ENCODE measurements at regions not wholly inside any gene's neighbourhood (a gene's known extent, or its start where the extent isn't known, plus 50 kb on each side); places are given as distances from the start of the nearest gene placed in this dataset.

GRCh38 chr5:62137628-62138027 lies 168.4 kb upstream of the KIF2A start:
- Mint-ChIP-seq H3K27ac (no peak overlapping the region), H3K4me3 (no peak overlapping the region), H3K36me3 (no peaks in the 10 kb centered on the region), H3K9me3 (no peaks in the 10 kb centered on the region), H3K27me3 (peaks cover 11 to 28% (median 23%) of the 10 kb centered on the region in 5 donors), H3K4me1 (peaks cover 0 to 2% (median 0%) of the 10 kb centered on the region in 7 donors)
- intact Hi-C loops (cut with micrococcal nuclease): no loop called here
- no peaks in the 10 kb centered on the region for H3K27me3 ChIP-seq (ENCODE audit: control insufficient read depth in 2 of 2, insufficient read depth in 2 of 2, low read length in 2 of 2)
- no peaks in the 10 kb centered on the region for H3K4me1 ChIP-seq (ENCODE audit: control insufficient read depth in 2 of 2, insufficient read depth in 2 of 2, low read length in 2 of 2)
- no peak for ATAC-seq
- no peak overlapping the region for H3K27ac ChIP-seq (ENCODE audit: low read depth, low read length)
- ChIA-PET POLR2A (no interaction called here), CTCF (no interaction called here)
- DNase-seq: no peak
- H3K9me3 ChIP-seq (ENCODE audit: control insufficient read depth in 2 of 3, low read length in 3 of 3): no peaks in the 10 kb centered on the region
- no peak overlapping the region for H3K4me3 ChIP-seq (ENCODE audit: low read length)
- no peaks in the 10 kb centered on the region for H3K36me3 ChIP-seq (ENCODE audit: control insufficient read depth in 2 of 3, insufficient read depth in 3 of 3, low read length in 3 of 3)

DNA sequence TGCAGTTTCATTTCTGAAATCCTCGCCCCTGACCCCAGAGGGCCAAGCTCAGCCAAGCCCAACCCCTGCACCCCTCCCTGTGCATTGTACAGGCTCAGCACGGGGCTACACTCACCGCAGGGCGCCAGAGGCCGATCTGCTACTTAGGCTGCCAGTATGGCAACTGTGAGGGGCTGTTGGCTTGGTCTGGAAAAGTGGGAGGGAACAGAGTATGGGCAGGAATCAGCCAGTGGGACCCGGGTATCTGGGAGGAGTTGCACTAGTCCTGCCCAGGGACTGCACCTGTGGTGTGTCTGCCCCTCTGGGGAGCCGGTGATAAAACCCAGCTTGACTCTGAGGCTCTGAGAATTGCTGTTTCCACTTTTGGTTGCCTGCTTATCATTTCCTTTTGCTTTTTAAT lies 167.4 kb upstream of the KIF2A start:
- no peak for DNase-seq
- Histone ChIP-seq H3K27ac (ENCODE audit: low read depth, low read length) (no peak overlapping the region), H3K4me3 (ENCODE audit: low read length) (no peak overlapping the region), H3K4me1 (ENCODE audit: control insufficient read depth in 2 of 2, insufficient read depth in 2 of 2, low read length in 2 of 2) (no peaks in the 10 kb centered on the region), H3K9me3 (ENCODE audit: control insufficient read depth in 2 of 3, low read length in 3 of 3) (no peaks in the 10 kb centered on the region), H3K27me3 (ENCODE audit: control insufficient read depth in 2 of 2, insufficient read depth in 2 of 2, low read length in 2 of 2) (no peaks in the 10 kb centered on the region), H3K36me3 (ENCODE audit: control insufficient read depth in 2 of 3, insufficient read depth in 3 of 3, low read length in 3 of 3) (no peaks in the 10 kb centered on the region)
- H3K27ac Mint-ChIP-seq: no peak overlapping the region
- CTCF ChIA-PET: no interaction called here
- no peak overlapping the region for H3K4me3 Mint-ChIP-seq
- H3K27me3 Mint-ChIP-seq: peaks cover 11 to 38% (median 30%) of the 10 kb centered on the region in 5 donors
- POLR2A ChIA-PET: no interaction called here
- intact Hi-C loops (cut with micrococcal nuclease): no loop called here
- H3K9me3 Mint-ChIP-seq: no peaks in the 10 kb centered on the region
- no peaks in the 10 kb centered on the region for H3K36me3 Mint-ChIP-seq
- ATAC-seq: no peak
- peaks cover 0 to 2% (median 0%) of the 10 kb centered on the region in 7 donors for H3K4me1 Mint-ChIP-seq

- H3K36me3 ChIP-seq (ENCODE audit: control insufficient read depth in 2 of 3, insufficient read depth in 3 of 3, low read length in 3 of 3): no peaks in the 10 kb centered on the region
- no peak for DNase-seq
- Mint-ChIP-seq H3K4me1 (peaks cover 0 to 2% (median 0%) of the 10 kb centered on the region in 7 donors), H3K27me3 (peaks cover 19 to 46% (median 41%) of the 10 kb centered on the region in 5 donors), H3K4me3 (no peak overlapping the region), H3K27ac (no peak overlapping the region), H3K9me3 (peaks cover 0 to 2% (median 0%) of the 10 kb centered on the region in 11 donors), H3K36me3 (no peaks in the 10 kb centered on the region)
- no peaks in the 10 kb centered on the region for H3K27me3 ChIP-seq (ENCODE audit: control insufficient read depth in 2 of 2, insufficient read depth in 2 of 2, low read length in 2 of 2)
- H3K9me3 ChIP-seq (ENCODE audit: control insufficient read depth in 2 of 3, low read length in 3 of 3): no peaks in the 10 kb centered on the region
- no peak overlapping the region for H3K4me3 ChIP-seq (ENCODE audit: low read length)
- ChIA-PET POLR2A (no interaction called here), CTCF (no interaction called here)
- intact Hi-C loops (cut with micrococcal nuclease): no loop called here
- no peak for ATAC-seq
- no peaks in the 10 kb centered on the region for H3K4me1 ChIP-seq (ENCODE audit: control insufficient read depth in 2 of 2, insufficient read depth in 2 of 2, low read length in 2 of 2)
- no peak overlapping the region for H3K27ac ChIP-seq (ENCODE audit: low read depth, low read length)
Measured at GRCh38 chr5:62139741-62140140, 166.3 kb upstream of the KIF2A start.

- Mint-ChIP-seq H3K27me3 (peaks cover 26 to 60% (median 54%) of the 10 kb centered on the region in 5 donors), H3K4me1 (peaks cover 0 to 2% (median 0%) of the 10 kb centered on the region in 7 donors), H3K4me3 (no peak overlapping the region), H3K9me3 (peaks cover 0 to 10% (median 3%) of the 10 kb centered on the region in 11 donors), H3K27ac (no peak overlapping the region), H3K36me3 (peaks cover 0 to 7% (median 0%) of the 10 kb centered on the region in 5 donors)
- Histone ChIP-seq H3K27me3 (ENCODE audit: control insufficient read depth in 2 of 2, insufficient read depth in 2 of 2, low read length in 2 of 2) (no peaks in the 10 kb centered on the region), H3K9me3 (ENCODE audit: control insufficient read depth in 2 of 3, low read length in 3 of 3) (no peaks in the 10 kb centered on the region), H3K4me3 (ENCODE audit: low read length) (no peak overlapping the region), H3K4me1 (ENCODE audit: control insufficient read depth in 2 of 2, insufficient read depth in 2 of 2, low read length in 2 of 2) (no peaks in the 10 kb centered on the region), H3K36me3 (ENCODE audit: control insufficient read depth in 2 of 3, insufficient read depth in 3 of 3, low read length in 3 of 3) (no peaks in the 10 kb centered on the region), H3K27ac (ENCODE audit: low read depth, low read length) (no peak overlapping the region)
- no peak for DNase-seq
- CTCF ChIA-PET: no interaction called here
- intact Hi-C loops (cut with micrococcal nuclease): no loop called here
- ATAC-seq: no peak
- POLR2A ChIA-PET: no interaction called here
Measured at GRCh38 chr5:62142351-62142750, 163.7 kb upstream of the KIF2A start.

DNA sequence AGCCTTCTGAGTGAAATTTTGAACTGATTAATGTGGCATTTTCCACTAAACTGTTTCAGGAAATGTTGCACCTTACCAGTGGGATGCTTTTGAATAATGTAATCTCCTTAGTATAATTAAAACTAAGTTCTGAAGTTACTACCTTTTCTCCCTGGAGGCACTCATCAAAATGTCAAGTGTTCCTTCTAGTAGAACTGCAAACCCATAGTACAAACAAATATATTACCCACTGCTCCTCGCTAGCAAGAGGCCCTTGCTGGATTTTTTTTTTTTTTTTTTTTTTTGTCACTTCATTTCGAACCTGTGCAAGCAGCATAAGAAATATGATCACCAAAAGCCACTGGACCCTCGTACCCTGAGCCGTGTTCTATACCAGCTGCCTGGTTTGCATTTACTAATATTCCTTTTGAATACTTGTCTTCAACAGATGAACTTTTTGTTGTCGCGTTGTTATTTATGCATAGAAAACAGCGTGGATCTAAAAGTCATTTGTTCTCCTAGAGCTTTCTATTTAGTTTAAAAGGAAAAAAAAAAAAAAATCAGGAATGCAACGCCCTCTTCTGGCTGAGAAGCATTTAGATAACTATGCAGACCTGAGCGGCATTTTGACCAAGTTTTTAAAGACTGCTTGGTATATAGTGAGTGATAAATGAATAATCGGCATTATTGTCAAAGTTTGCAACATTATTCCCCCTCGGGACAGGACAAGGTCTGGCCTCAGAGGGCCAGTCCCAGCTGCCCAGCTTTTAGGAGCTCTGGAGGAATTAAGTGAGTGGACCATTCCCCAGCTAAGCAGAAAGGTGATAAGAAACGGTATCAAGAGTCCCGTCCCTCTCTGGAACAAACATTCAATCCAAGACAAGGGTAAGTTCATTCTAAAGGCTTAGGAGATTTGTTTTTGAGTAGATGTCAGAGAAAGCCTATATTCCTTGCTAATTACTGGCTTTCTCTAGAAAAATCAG lies 162.5 kb upstream of the KIF2A start:
- Histone ChIP-seq H3K4me1 (ENCODE audit: control insufficient read depth in 2 of 2, insufficient read depth in 2 of 2, low read length in 2 of 2) (no peaks in the 10 kb centered on the region), H3K4me3 (ENCODE audit: low read length) (no peak overlapping the region), H3K27ac (ENCODE audit: low read depth, low read length) (no peak overlapping the region), H3K27me3 (ENCODE audit: control insufficient read depth in 2 of 2, insufficient read depth in 2 of 2, low read length in 2 of 2) (no peaks in the 10 kb centered on the region), H3K9me3 (ENCODE audit: control insufficient read depth in 2 of 3, low read length in 3 of 3) (no peaks in the 10 kb centered on the region), H3K36me3 (ENCODE audit: control insufficient read depth in 2 of 3, insufficient read depth in 3 of 3, low read length in 3 of 3) (no peaks in the 10 kb centered on the region)
- Mint-ChIP-seq H3K27me3 (peaks cover 22 to 72% (median 54%) of the 10 kb centered on the region in 5 donors), H3K9me3 (peaks cover 0 to 10% (median 3%) of the 10 kb centered on the region in 11 donors), H3K36me3 (peaks cover 0 to 7% (median 0%) of the 10 kb centered on the region in 5 donors), H3K4me1 (peaks cover 0 to 2% (median 0%) of the 10 kb centered on the region in 7 donors), H3K4me3 (no peak overlapping the region), H3K27ac (no peak overlapping the region)
- ChIA-PET CTCF (no interaction called here), POLR2A (no interaction called here)
- intact Hi-C loops (cut with micrococcal nuclease): no loop called here
- no peak for DNase-seq
- no peak for ATAC-seq

GRCh38 chr5:62144401-62145022 lies 161.5 kb upstream of the KIF2A start:
- POLR2A ChIA-PET: no interaction called here
- Mint-ChIP-seq H3K27me3 (peaks cover 22 to 71% (median 49%) of the 10 kb centered on the region in 5 donors), H3K4me3 (no peak overlapping the region), H3K9me3 (peaks cover 0 to 10% (median 3%) of the 10 kb centered on the region in 11 donors), H3K27ac (no peak overlapping the region), H3K36me3 (peaks cover 0 to 7% (median 0%) of the 10 kb centered on the region in 5 donors), H3K4me1 (peaks cover 0 to 2% (median 0%) of the 10 kb centered on the region in 7 donors)
- ATAC-seq (no peak), DNase-seq (no peak)
- no peaks in the 10 kb centered on the region for H3K4me1 ChIP-seq (ENCODE audit: control insufficient read depth in 2 of 2, insufficient read depth in 2 of 2, low read length in 2 of 2)
- no peaks in the 10 kb centered on the region for H3K27me3 ChIP-seq (ENCODE audit: control insufficient read depth in 2 of 2, insufficient read depth in 2 of 2, low read length in 2 of 2)
- H3K4me3 ChIP-seq (ENCODE audit: low read length): no peak overlapping the region
- H3K27ac ChIP-seq (ENCODE audit: low read depth, low read length): no peak overlapping the region
- CTCF ChIA-PET: no interaction called here
- intact Hi-C loops (cut with micrococcal nuclease): no loop called here
- no peaks in the 10 kb centered on the region for H3K9me3 ChIP-seq (ENCODE audit: control insufficient read depth in 2 of 3, low read length in 3 of 3)
- H3K36me3 ChIP-seq (ENCODE audit: control insufficient read depth in 2 of 3, insufficient read depth in 3 of 3, low read length in 3 of 3): no peaks in the 10 kb centered on the region

Measured in naive thymus-derived CD4-positive, alpha-beta T cell (primary cell).